ENCODE measurements at regions not wholly inside any gene's neighbourhood (a gene's known extent, or its start where the extent isn't known, plus 50 kb on each side); places are given as distances from the start of the nearest gene placed in this dataset.

DNA sequence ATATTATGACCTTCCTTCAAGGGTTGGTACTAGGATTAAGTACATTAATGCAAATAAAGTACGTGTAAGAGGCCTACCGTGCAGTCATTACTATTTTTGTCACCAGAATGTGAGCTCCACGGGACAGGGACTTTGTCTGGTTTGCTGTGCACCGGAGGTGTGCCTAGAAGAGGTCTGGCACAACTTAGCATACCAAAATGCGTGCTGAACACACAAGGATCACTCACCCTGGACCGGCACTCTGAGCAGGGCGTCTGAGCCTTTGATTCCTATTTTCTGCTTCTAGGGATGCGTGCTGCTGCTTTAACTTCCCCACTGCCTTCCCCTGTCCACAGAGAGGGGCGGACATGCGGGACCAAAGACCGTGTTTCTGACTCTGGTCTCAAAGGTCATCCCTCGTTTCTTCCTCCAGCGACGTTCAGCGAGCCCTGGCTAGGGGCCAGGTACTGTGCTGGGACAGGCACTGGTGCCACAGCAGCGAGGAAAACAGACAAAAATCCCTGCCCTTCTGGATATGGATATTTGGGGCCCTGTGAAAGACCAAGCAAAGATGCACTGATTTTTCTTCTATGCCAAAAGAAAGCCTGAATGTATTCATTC lies 222.7 kb downstream of the BMP7 start:
- TF ChIP-seq, protein P1, sequence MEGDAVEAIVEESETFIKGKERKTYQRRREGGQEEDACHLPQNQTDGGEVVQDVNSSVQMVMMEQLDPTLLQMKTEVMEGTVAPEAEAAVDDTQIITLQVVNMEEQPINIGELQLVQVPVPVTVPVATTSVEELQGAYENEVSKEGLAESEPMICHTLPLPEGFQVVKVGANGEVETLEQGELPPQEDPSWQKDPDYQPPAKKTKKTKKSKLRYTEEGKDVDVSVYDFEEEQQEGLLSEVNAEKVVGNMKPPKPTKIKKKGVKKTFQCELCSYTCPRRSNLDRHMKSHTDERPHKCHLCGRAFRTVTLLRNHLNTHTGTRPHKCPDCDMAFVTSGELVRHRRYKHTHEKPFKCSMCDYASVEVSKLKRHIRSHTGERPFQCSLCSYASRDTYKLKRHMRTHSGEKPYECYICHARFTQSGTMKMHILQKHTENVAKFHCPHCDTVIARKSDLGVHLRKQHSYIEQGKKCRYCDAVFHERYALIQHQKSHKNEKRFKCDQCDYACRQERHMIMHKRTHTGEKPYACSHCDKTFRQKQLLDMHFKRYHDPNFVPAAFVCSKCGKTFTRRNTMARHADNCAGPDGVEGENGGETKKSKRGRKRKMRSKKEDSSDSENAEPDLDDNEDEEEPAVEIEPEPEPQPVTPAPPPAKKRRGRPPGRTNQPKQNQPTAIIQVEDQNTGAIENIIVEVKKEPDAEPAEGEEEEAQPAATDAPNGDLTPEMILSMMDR (IDR thresholded peaks at IDR 0.05; ENCODE audit: poor library complexity, severe bottlenecking): no peak
- no peak for TF ChIP-seq RAD21 (conservative IDR thresholded peaks at IDR 0.05)
- no peak for TF ChIP-seq TAF1 (IDR thresholded peaks at IDR 0.05; ENCODE audit: low read depth)
- no peak for TF ChIP-seq SMC3 (conservative IDR thresholded peaks at IDR 0.05; ENCODE audit: poor library complexity)
- no peak for TF ChIP-seq EP300 (conservative IDR thresholded peaks at IDR 0.05; ENCODE audit: poor library complexity, severe bottlenecking)
- TF ChIP-seq MXI1 (conservative IDR thresholded peaks at IDR 0.05; ENCODE audit: poor library complexity, severe bottlenecking): no peak
- no peak for TF ChIP-seq EZH2 (IDR thresholded peaks at IDR 0.05; ENCODE audit: borderline replicate concordance, insufficient read depth, low read length, poor library complexity, severe bottlenecking)
